H1 (cell line): ENCODE measurements at regions not wholly inside any gene's neighbourhood (a gene's known extent, or its start where the extent isn't known, plus 50 kb on each side); places are given as distances from the start of the nearest gene placed in this dataset.

Experiments used
- CTCF ChIA-PET: fragments of 300-600 bp; sonication (Branson Sonifier 250); formaldehyde crosslinking; loops from one replicate; lab custom pipeline; 2021; ENCODE audit not compliant: partially characterized antibody; lab: Charles Lee
- POLR2A ChIA-PET: fragments of 300-600 bp; sonication (Branson Sonifier 250); formaldehyde crosslinking; loops from one replicate; lab custom pipeline; 2021; ENCODE audit warnings: inconsistent platforms; ENCODE audit not compliant: partially characterized antibody; lab: Charles Lee
- DNase-seq, 2 experiments: peaks; one replicate each; pipeline versions ENCODE4 v3.0.0 to v3.0.0-alpha.2; 2010 to 2022; ENCODE audit warnings: low spot score in 2 of 2, low read depth in 1 of 2, mixed read lengths in 1 of 2
- FAIRE-seq: peaks from 2 replicates; lab custom pipeline; 2011; peaks lifted over from hg19 to GRCh38; lab: Jason Lieb, UNC
- H2AFZ ChIP-seq: 2 replicates; pipeline ENCODE4 v1.8.1; 2012; ENCODE audit warnings: low read length, inconsistent platforms
- H2AK5ac ChIP-seq: 2 replicates; pipeline ENCODE4 v1.6.1; 2013; ENCODE audit warnings: low read depth, low read length
- H2BK120ac ChIP-seq: replicated peaks from 2 replicates; pipeline ENCODE3; 2013; ENCODE audit warnings: low read depth, low read length, inconsistent platforms
- H2BK12ac ChIP-seq: 2 replicates; pipeline ENCODE4 v1.6.1; 2013; ENCODE audit warnings: low read depth, low read length
- H2BK15ac ChIP-seq: 2 replicates; pipeline ENCODE4 v1.6.1; 2013; ENCODE audit warnings: low read length
- H2BK20ac ChIP-seq: 2 replicates; pipeline ENCODE4 v1.6.1; 2013; ENCODE audit warnings: low read length
- H2BK5ac ChIP-seq: 2 replicates; pipeline ENCODE4 v1.6.1; 2013; ENCODE audit warnings: low read depth, low read length
- H3K14ac ChIP-seq: 2 replicates; pipeline ENCODE4 v1.6.1; 2013; ENCODE audit warnings: inconsistent platforms; ENCODE audit not compliant: insufficient read length
- H3K18ac ChIP-seq: 2 replicates; pipeline ENCODE4 v1.6.1; 2013; ENCODE audit warnings: low read length; ENCODE audit errors: extremely low read depth
- H3K23ac ChIP-seq: 2 replicates; pipeline ENCODE4 v1.6.1; 2013; ENCODE audit warnings: inconsistent platforms; ENCODE audit not compliant: insufficient read length
- H3K23me2 ChIP-seq: 2 replicates; pipeline ENCODE4 v1.6.1; 2013; ENCODE audit warnings: low read depth, low read length
- H3K27ac ChIP-seq: 2 replicates; pipeline ENCODE4 v1.6.1; 2011; ENCODE audit warnings: low read depth, low read length, inconsistent platforms
- H3K27me3 ChIP-seq, 4 experiments: replicated peaks in 1 of 4; 1 replicate in 1 of 4; 2 replicates in 3 of 4; pipeline versions ENCODE4 v1.6.1 to v1.8.1; 2011 to 2013; ENCODE audit warnings: low read length in 3 of 4, mild to moderate bottlenecking in 3 of 4, inconsistent platforms in 2 of 4, mixed read lengths in 2 of 4, moderate library complexity in 1 of 4; ENCODE audit not compliant: control insufficient read depth in 3 of 4, insufficient read depth in 3 of 4; ENCODE audit errors: extremely low read depth in 1 of 4
- H3K36me3 ChIP-seq, 4 experiments: 2 replicates each; pipeline versions ENCODE4 v1.6.1 to v1.8.1; 2011 to 2013; ENCODE audit warnings: mild to moderate bottlenecking in 4 of 4, low read length in 3 of 4, moderate library complexity in 2 of 4, control low read depth in 1 of 4, inconsistent platforms in 1 of 4; ENCODE audit not compliant: insufficient read depth in 4 of 4, control insufficient read depth in 2 of 4
- H3K4ac ChIP-seq: replicated peaks from 2 replicates; pipeline ENCODE3; 2013; ENCODE audit warnings: low read length, low read depth, mixed read lengths, inconsistent platforms; ENCODE audit not compliant: insufficient read length
- H3K4me1 ChIP-seq, 4 experiments: replicated peaks in 1 of 4; 1 replicate in 1 of 4; 2 replicates in 3 of 4; pipeline versions ENCODE4 v1.6.1 to v1.8.1; 2011 to 2013; ENCODE audit warnings: low read length in 3 of 4, inconsistent platforms in 2 of 4, mixed read lengths in 1 of 4; ENCODE audit not compliant: insufficient read depth in 4 of 4, control insufficient read depth in 3 of 4
- H3K4me2 ChIP-seq, 2 experiments: 2 replicates each; pipeline versions ENCODE4 v1.6.1 to v1.8.1; 2011 to 2013; ENCODE audit warnings: low read depth in 2 of 2, low read length in 2 of 2, control low read depth in 1 of 2, inconsistent platforms in 1 of 2, mild to moderate bottlenecking in 1 of 2; ENCODE audit not compliant: insufficient read depth in 1 of 2
- H3K4me3 ChIP-seq, 4 experiments: fragments of 200-600, 300-600 bp in 1 of 4; sonication (generic), shearing (Covaris generic), sonication (Bioruptor Twin) in 1 of 4; 2 replicates each; pipeline versions ENCODE4 v1.5.1 to v1.8.1; 2011 to 2016; ENCODE audit warnings: low read length in 4 of 4, low read depth in 3 of 4, control low read depth in 2 of 4, inconsistent platforms in 2 of 4, mild to moderate bottlenecking in 2 of 4, mixed read lengths in 1 of 4, moderate library complexity in 1 of 4; ENCODE audit not compliant: insufficient read depth in 2 of 4; ENCODE audit errors: extremely low read depth in 1 of 4
- H3K56ac ChIP-seq: replicated peaks from 2 replicates; pipeline ENCODE3; 2013; ENCODE audit warnings: low read depth, mild to moderate bottlenecking, mixed read lengths, low read length, inconsistent platforms; ENCODE audit not compliant: insufficient read length
- H3K79me1 ChIP-seq: 2 replicates; pipeline ENCODE4 v1.6.1; 2013; ENCODE audit warnings: low read depth, low read length, control low read depth
- H3K79me2 ChIP-seq, 2 experiments: 2 replicates each; pipeline versions ENCODE4 v1.6.1 to v1.8.1; 2012 to 2013; ENCODE audit warnings: low read length in 2 of 2, mild to moderate bottlenecking in 2 of 2, inconsistent platforms in 1 of 2; ENCODE audit not compliant: insufficient read depth in 2 of 2, control insufficient read depth in 1 of 2
- H3K9ac ChIP-seq, 4 experiments: replicated peaks in 1 of 4; 1 replicate in 1 of 4; 2 replicates in 3 of 4; pipeline versions ENCODE4 v1.6.1 to v1.8.1; 2011 to 2013; ENCODE audit warnings: low read depth in 3 of 4, low read length in 3 of 4, control low read depth in 2 of 4, mild to moderate bottlenecking in 2 of 4, moderate library complexity in 2 of 4, inconsistent platforms in 1 of 4; ENCODE audit errors: extremely low read depth in 1 of 4
- H3K9me3 ChIP-seq, 2 experiments: 2 replicates each; pipeline versions ENCODE4 v1.6.1 to v1.8.1; 2012 to 2013; ENCODE audit warnings: mild to moderate bottlenecking in 2 of 2, moderate library complexity in 2 of 2, control low read depth in 1 of 2, inconsistent platforms in 1 of 2, low read depth in 1 of 2, low read length in 1 of 2, mixed read lengths in 1 of 2; ENCODE audit not compliant: insufficient read depth in 2 of 2
- H4K20me1 ChIP-seq, 2 experiments: replicated peaks in 1 of 2; 2 replicates each; pipeline versions ENCODE3 to v1.8.1; 2011 to 2013; ENCODE audit warnings: inconsistent platforms in 2 of 2, low read length in 2 of 2, mild to moderate bottlenecking in 1 of 2; ENCODE audit not compliant: insufficient read depth in 2 of 2, control insufficient read depth in 1 of 2
- H4K5ac ChIP-seq: 2 replicates; pipeline ENCODE4 v1.6.1; 2013; ENCODE audit warnings: low read length, low read depth, mixed read lengths, inconsistent platforms; ENCODE audit not compliant: insufficient read length
- H4K8ac ChIP-seq: 2 replicates; pipeline ENCODE4 v1.8.0; 2013; ENCODE audit warnings: mild to moderate bottlenecking, moderate library complexity, low read length, inconsistent platforms; ENCODE audit not compliant: insufficient read depth; ENCODE audit errors: extremely low read depth
- H4K91ac ChIP-seq: replicated peaks from 2 replicates; pipeline ENCODE3; 2013; ENCODE audit warnings: low read length, mixed read lengths, inconsistent platforms; ENCODE audit not compliant: insufficient read length
- CHD1 ChIP-seq: IDR thresholded peaks from 2 replicates; pipeline ENCODE4 v1.6.1; 2012; ENCODE audit warnings: low read depth, low read length, improper control_type of control experiment
- GABPA ChIP-seq: IDR thresholded peaks from 2 replicates; pipeline ENCODE4 v1.6.1; 2011; ENCODE audit warnings: mild to moderate bottlenecking, low read length, moderate library complexity, borderline replicate concordance; ENCODE audit not compliant: insufficient read depth
- PHF8 ChIP-seq: fragments of 200-600 bp; sonication (generic); conservative IDR thresholded peaks from 2 replicates; pipeline ENCODE4 v1.7.1; 2012; ENCODE audit warnings: low read depth, mild to moderate bottlenecking, inconsistent platforms, low read length, moderate library complexity
- RAD21 ChIP-seq, 2 experiments: IDR thresholded peaks in 1 of 2; conservative IDR thresholded peaks in 1 of 2; 2 replicates each; pipeline ENCODE4 v1.6.1; 2011; ENCODE audit warnings: low read depth in 2 of 2, low read length in 2 of 2, improper control_type of control experiment in 1 of 2, inconsistent platforms in 1 of 2, mild to moderate bottlenecking in 1 of 2, moderate library complexity in 1 of 2
- TCF12 ChIP-seq: IDR thresholded peaks from 2 replicates; pipeline ENCODE4 v1.6.1; 2011; ENCODE audit warnings: low read depth, mild to moderate bottlenecking, low read length
- WGBS, 2 experiments: shearing (Covaris generic) in 1 of 2; methylation state at CpG; one replicate each; pipeline versions ENCODE4 v1.1.6 to v1.1.7; 2013 to 2015; ENCODE audit warnings: low lambda C conversion rate in 2 of 2, mixed read lengths in 2 of 2, inconsistent platforms in 1 of 2, low coverage in 1 of 2, missing lambda C conversion rate in 1 of 2; ENCODE audit not compliant: insufficient replicate concordance in 2 of 2, insufficient coverage in 1 of 2, insufficient read length in 1 of 2; ENCODE audit errors: extremely low coverage in 1 of 2, missing lambda C conversion rate in 1 of 2; 5-methylcytosine and 5-hydroxymethylcytosine counted together
- TF ChIP-seq, protein P1 (sequence below), 3 experiments: IDR thresholded peaks; 1 replicate in 2 of 3; 2 replicates in 1 of 3; pipeline versions ENCODE4 v1.5.1 to v1.6.1; 2011; ENCODE audit warnings: low read length in 3 of 3, mild to moderate bottlenecking in 3 of 3, inconsistent platforms in 2 of 3, low read depth in 1 of 3, moderate library complexity in 1 of 3; ENCODE audit not compliant: insufficient read depth in 1 of 3; ENCODE audit errors: control extremely low read depth in 1 of 3

- 82% methylated on average over 8 of the region's 8 CpGs; no CpG with 5 or more reads in 1 of the 2 experiments for WGBS, 2 experiments
- Histone ChIP-seq H3K4me3 (no peak overlapping the region), H3K79me1 (no peaks in the 10 kb centered on the region), H2AK5ac (no peak overlapping the region), H3K4me2 (no peak overlapping the region), H3K18ac (no peak overlapping the region), H4K20me1 (no peaks in the 10 kb centered on the region), H4K91ac (no peak overlapping the region), H3K9ac (no peak overlapping the region), H3K4me1 (peaks cover 0 to 2% (median 0%) of the 10 kb centered on the region in 4 experiments; a peak in 1 of 7 replicates), H2BK120ac (no peak overlapping the region), H4K8ac (no peak overlapping the region; the same call in 1 of the 2 replicates), H2BK12ac (no peak overlapping the region), H2BK20ac (no peak overlapping the region; the same call in 1 of the 2 replicates), H2BK15ac (no peak overlapping the region), H3K23me2 (no peaks in the 10 kb centered on the region), H3K14ac (no peak overlapping the region), H3K36me3 (no peaks in the 10 kb centered on the region), H3K4ac (no peak overlapping the region), H3K27me3 (no peaks in the 10 kb centered on the region), H2AFZ (no peak overlapping the region), H4K5ac (no peak overlapping the region), H2BK5ac (no peak overlapping the region), H3K27ac (no peak overlapping the region), H3K79me2 (no peaks in the 10 kb centered on the region), H3K56ac (no peak overlapping the region), H3K9me3 (no peaks in the 10 kb centered on the region), H3K23ac (no peak overlapping the region)
- FAIRE-seq (no peak), DNase-seq (no peak)
- CTCF ChIA-PET = interaction anchor here (0.7 to 2.0 kb wide), 8 partner anchors 14 to 177 kb away, joined by 3 to 12 read pairs (median 4); no protein-coding TSS in a partner anchor
- no peak for TF ChIP-seq PHF8
- no peak for TF ChIP-seq GABPA
- TF ChIP-seq, protein P1, sequence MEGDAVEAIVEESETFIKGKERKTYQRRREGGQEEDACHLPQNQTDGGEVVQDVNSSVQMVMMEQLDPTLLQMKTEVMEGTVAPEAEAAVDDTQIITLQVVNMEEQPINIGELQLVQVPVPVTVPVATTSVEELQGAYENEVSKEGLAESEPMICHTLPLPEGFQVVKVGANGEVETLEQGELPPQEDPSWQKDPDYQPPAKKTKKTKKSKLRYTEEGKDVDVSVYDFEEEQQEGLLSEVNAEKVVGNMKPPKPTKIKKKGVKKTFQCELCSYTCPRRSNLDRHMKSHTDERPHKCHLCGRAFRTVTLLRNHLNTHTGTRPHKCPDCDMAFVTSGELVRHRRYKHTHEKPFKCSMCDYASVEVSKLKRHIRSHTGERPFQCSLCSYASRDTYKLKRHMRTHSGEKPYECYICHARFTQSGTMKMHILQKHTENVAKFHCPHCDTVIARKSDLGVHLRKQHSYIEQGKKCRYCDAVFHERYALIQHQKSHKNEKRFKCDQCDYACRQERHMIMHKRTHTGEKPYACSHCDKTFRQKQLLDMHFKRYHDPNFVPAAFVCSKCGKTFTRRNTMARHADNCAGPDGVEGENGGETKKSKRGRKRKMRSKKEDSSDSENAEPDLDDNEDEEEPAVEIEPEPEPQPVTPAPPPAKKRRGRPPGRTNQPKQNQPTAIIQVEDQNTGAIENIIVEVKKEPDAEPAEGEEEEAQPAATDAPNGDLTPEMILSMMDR (IDR thresholded peaks at IDR 0.05; ENCODE audit: control extremely low read depth in 1 of 3, insufficient read depth in 1 of 3, low read depth in 1 of 3, low read length in 3 of 3) = peak; percentile 34 to 36 (median 34)
- TF ChIP-seq TCF12 = peak; percentile 60; the same call in 1 of the 2 replicates
- no peak for TF ChIP-seq CHD1
- TF ChIP-seq RAD21 (IDR thresholded peaks at IDR 0.05 in 1 of 2, conservative IDR thresholded peaks at IDR 0.05 in 1 of 2; ENCODE audit: low read depth in 2 of 2, low read length in 2 of 2) = peak; percentile 52 to 61
- POLR2A ChIA-PET = no interaction called here
Observed at GRCh38 chr2:129744649-129745048, 234.8 kb upstream of the RAB6C start.
